GM18861 (cell line): ENCODE measurements at regions not wholly inside any gene's neighbourhood (a gene's known extent, or its start where the extent isn't known, plus 50 kb on each side); places are given as distances from the start of the nearest gene placed in this dataset.
"Not testable (repeated sequence)": the region's sequence is repeated elsewhere in the genome, so short reads cannot be mapped to it uniquely, and the experiment has no call there.

Source experiments
- ATAC-seq: cut with Tn5 transposase; IDR thresholded peaks from one replicate; pipeline ENCODE4 v1.9.1; 2021; ENCODE audit not compliant: unreplicated experiment

GRCh38 chr2:47653902-47654789 lies 83.4 kb upstream of the KCNK12 start:
- no peak for ATAC-seq

- ATAC-seq, result no peak
Measured at GRCh38 chr2:47653036-47653435, 82.3 kb upstream of the KCNK12 start.

GRCh38 chr2:47652061-47652690 lies 81.4 kb upstream of the KCNK12 start:
- ATAC-seq, result no peak

GRCh38 chr2:47651296-47651695 lies 80.5 kb upstream of the KCNK12 start:
- no peak for ATAC-seq

- no peak for ATAC-seq
Measured at GRCh38 chr2:47650001-47650535, 79.3 kb upstream of the KCNK12 start.

- ATAC-seq, result no peak
Measured at GRCh38 chr2:47645246-47645645, 74.5 kb upstream of the KCNK12 start.

- no peak for ATAC-seq
Measured at GRCh38 chr2:47644351-47644750, 73.6 kb upstream of the KCNK12 start.

- ATAC-seq, result no peak
Measured at GRCh38 chr2:47641366-47641765, 70.6 kb upstream of the KCNK12 start.

GRCh38 chr2:47640356-47640755 lies 69.6 kb upstream of the KCNK12 start:
- no peak for ATAC-seq

- ATAC-seq, result no peak
Measured at GRCh38 chr2:47639467-47639866, 68.7 kb upstream of the KCNK12 start.

- ATAC-seq, result no peak
Measured at GRCh38 chr2:47638430-47638829, 67.6 kb upstream of the KCNK12 start.

GRCh38 chr2:47636596-47637264 lies 65.9 kb upstream of the KCNK12 start:
- no peak for ATAC-seq

GRCh38 chr2:47636176-47636575 lies 65.4 kb upstream of the KCNK12 start:
- ATAC-seq, result no peak

- ATAC-seq, result no peak
Measured at GRCh38 chr2:47632754-47633153, 62.0 kb upstream of the KCNK12 start.

- ATAC-seq, result no peak
Measured at GRCh38 chr2:47631792-47632398, 61.1 kb upstream of the KCNK12 start.

- no peak for ATAC-seq
Measured at GRCh38 chr2:47631306-47631705, 60.5 kb upstream of the KCNK12 start.

GRCh38 chr2:47629501-47630460 lies 59.0 kb upstream of the KCNK12 start:
- no peak for ATAC-seq

GRCh38 chr2:47628904-47629303 lies 58.1 kb upstream of the KCNK12 start:
- ATAC-seq, result no peak

- ATAC-seq, result no peak
Measured at GRCh38 chr2:47626664-47627063, 55.9 kb upstream of the KCNK12 start.

- ATAC-seq, result not testable (repeated sequence)
Measured at GRCh38 chr2:47623140-47623539, 52.4 kb upstream of the KCNK12 start.
